Stimulated activated CD8-positive, alpha-beta memory T cell treated with anti-CD3 and anti-CD28 coated beads, Interleukin-15, amount 100 ng/mL, for 4 hours (primary cell): ENCODE measurements at regions not wholly inside any gene's neighbourhood (a gene's known extent, or its start where the extent isn't known, plus 50 kb on each side); places are given as distances from the start of the nearest gene placed in this dataset.
"Not testable (repeated sequence)": the region's sequence is repeated elsewhere in the genome, so short reads cannot be mapped to it uniquely, and the experiment has no call there.

ENCODE experiments used
- DNase-seq, 2 donors: peaks; one replicate each; pipeline ENCODE4 v3.0.0-alpha.2; 2020; ENCODE audit warnings: low read depth in 2 of 2

- DNase-seq = no peak
Observed at GRCh38 chr9:95784318-95784717, 91.2 kb upstream of the ERCC6L2 start.

- no peak for DNase-seq
Observed at GRCh38 chr9:95783426-95783975, 92.0 kb upstream of the ERCC6L2 start.

GRCh38 chr9:95780751-95781150, 94.7 kb upstream of the ERCC6L2 start:
- no peak for DNase-seq

- no peak for DNase-seq
Observed at GRCh38 chr9:95780121-95780520, 95.4 kb upstream of the ERCC6L2 start.

GRCh38 chr9:95779597-95779996, 95.9 kb upstream of the ERCC6L2 start:
- not testable (repeated sequence) for DNase-seq

GRCh38 chr9:95778957-95779356, 96.5 kb upstream of the ERCC6L2 start:
- no peak for DNase-seq

- DNase-seq = no peak
Observed at GRCh38 chr9:95777136-95777535, 98.4 kb upstream of the ERCC6L2 start.

GRCh38 chr9:95776176-95776575, 99.3 kb upstream of the ERCC6L2 start:
- no peak for DNase-seq

- no peak for DNase-seq
Observed at GRCh38 chr9:95775191-95775590, 100.3 kb upstream of the ERCC6L2 start.

- DNase-seq = no peak
Observed at GRCh38 chr9:95773053-95773418, 102.5 kb upstream of the ERCC6L2 start.

GRCh38 chr9:95772320-95773052, 103.0 kb upstream of the ERCC6L2 start:
- DNase-seq = no peak

- DNase-seq = no peak
Observed at GRCh38 chr9:95771556-95772246, 103.8 kb upstream of the ERCC6L2 start.

- DNase-seq = no peak
Observed at GRCh38 chr9:95770653-95771131, 104.8 kb upstream of the ERCC6L2 start.

- DNase-seq = no peak
Observed at GRCh38 chr9:95769909-95770433, 105.5 kb upstream of the ERCC6L2 start.

GRCh38 chr9:95769473-95769872, 106.0 kb upstream of the ERCC6L2 start:
- no peak for DNase-seq

- no peak for DNase-seq
Observed at GRCh38 chr9:95766906-95767305, 108.6 kb upstream of the ERCC6L2 start.

- DNase-seq = no peak
Observed at GRCh38 chr9:95764533-95765319, 110.8 kb upstream of the ERCC6L2 start.

GRCh38 chr9:95763983-95764382, 111.5 kb upstream of the ERCC6L2 start:
- DNase-seq = no peak

GRCh38 chr9:95763006-95763405, 112.5 kb upstream of the ERCC6L2 start:
- no peak for DNase-seq

- no peak for DNase-seq
Observed at GRCh38 chr9:95762322-95762721, 113.2 kb upstream of the ERCC6L2 start.

GRCh38 chr9:95760791-95761190, 114.7 kb upstream of the ERCC6L2 start:
- DNase-seq = no peak

GRCh38 chr9:95757439-95757838, 118.1 kb upstream of the ERCC6L2 start:
- no peak for DNase-seq
